MM.1S (cell line): ENCODE measurements at regions not wholly inside any gene's neighbourhood (a gene's known extent, or its start where the extent isn't known, plus 50 kb on each side); places are given as distances from the start of the nearest gene placed in this dataset.

Experiments
- DNase-seq: peaks from one replicate; pipeline ENCODE4 v3.0.0-alpha.2; 2015
- H2AFZ ChIP-seq: fragments of 300-600 bp; sonication (generic); 2 replicates; pipeline ENCODE4 v1.6.0; 2016; ENCODE audit warnings: antibody characterized with exemption, low read length
- H3F3A ChIP-seq: fragments of 300-600 bp; sonication (generic); 2 replicates; pipeline ENCODE4 v1.6.1; 2016; ENCODE audit warnings: mild to moderate bottlenecking, antibody characterized with exemption, low read length, moderate library complexity, mixed read lengths; ENCODE audit not compliant: insufficient read depth
- H3K27ac ChIP-seq: fragments of 300-600 bp; sonication (generic); 2 replicates; pipeline ENCODE4 v1.5.1; 2016; ENCODE audit warnings: mild to moderate bottlenecking, low read length
- H3K27me3 ChIP-seq: fragments of 300-600 bp; sonication (generic); replicated peaks from 2 replicates; pipeline ENCODE4 v1.6.0; 2016; ENCODE audit warnings: low read length; ENCODE audit not compliant: insufficient read depth
- H3K36me3 ChIP-seq: fragments of 300-600 bp; sonication (generic); replicated peaks from 2 replicates; pipeline ENCODE4 v1.6.1; 2016; ENCODE audit warnings: mild to moderate bottlenecking, low read length, mixed read lengths; ENCODE audit not compliant: insufficient read depth
- H3K4me1 ChIP-seq: fragments of 300-600 bp; sonication (generic); 2 replicates; pipeline ENCODE4 v1.6.1; 2016; ENCODE audit warnings: low read length, mixed read lengths
- H3K4me2 ChIP-seq: fragments of 300-600 bp; sonication (generic); 2 replicates; pipeline ENCODE4 v1.6.0; 2016; ENCODE audit warnings: low read depth, low read length
- H3K4me3 ChIP-seq: fragments of 300-600 bp; sonication (generic); 2 replicates; pipeline ENCODE4 v1.5.1; 2016; ENCODE audit warnings: low read length, mixed read lengths
- H3K79me2 ChIP-seq: fragments of 300-600 bp; sonication (generic); 2 replicates; pipeline ENCODE4 v1.6.1; 2016; ENCODE audit warnings: mixed run types, low read length, mixed read lengths
- H3K9ac ChIP-seq: fragments of 300-600 bp; sonication (generic); 2 replicates; pipeline ENCODE4 v1.6.1; 2016; ENCODE audit warnings: low read length, mixed read lengths
- H3K9me2 ChIP-seq: fragments of 300-600 bp; sonication (generic); replicated peaks from 2 replicates; pipeline ENCODE4 v1.6.1; 2016; ENCODE audit warnings: mild to moderate bottlenecking, low read length, mixed read lengths; ENCODE audit not compliant: insufficient read depth
- H3K9me3 ChIP-seq: fragments of 300-600 bp; sonication (generic); replicated peaks from 2 replicates; pipeline ENCODE4 v1.6.1; 2016; ENCODE audit warnings: mild to moderate bottlenecking, low read length, mixed read lengths; ENCODE audit not compliant: insufficient read depth
- H4K20me1 ChIP-seq: fragments of 300-600 bp; sonication (generic); 2 replicates; pipeline ENCODE4 v1.6.1; 2016; ENCODE audit warnings: mild to moderate bottlenecking, low read length, moderate library complexity, mixed read lengths; ENCODE audit not compliant: insufficient read depth
- CTCF ChIP-seq: fragments of 300-600 bp; sonication (generic); IDR thresholded peaks from 2 replicates; pipeline ENCODE4 v1.5.1; 2016; ENCODE audit warnings: antibody characterized with exemption, low read length, mixed read lengths
- EZH2 ChIP-seq: fragments of 300-600 bp; sonication (generic); optimal IDR thresholded peaks from 2 replicates; pipeline ENCODE3; 2017; ENCODE audit warnings: low read depth, mild to moderate bottlenecking, antibody characterized with exemption, low read length, mixed read lengths
- EZH2phosphoT487 ChIP-seq: fragments of 300-600 bp; sonication (generic); IDR thresholded peaks from 2 replicates; pipeline ENCODE4 v1.6.1; 2018; ENCODE audit warnings: antibody characterized with exemption, low read length

GRCh38 chr10:110421512-110422138 lies 76.1 kb upstream of the DUSP5 start:
- Histone ChIP-seq H3K4me2 (peak overlapping the region; percentile 48), H3K4me1 (peaks cover 84% of the 10 kb centered on the region)

GRCh38 chr10:110422548-110422947 lies 75.2 kb upstream of the DUSP5 start:
- Histone ChIP-seq H3K27me3 (no peaks in the 10 kb centered on the region), H2AFZ (no peak overlapping the region), H3K4me2 (peak overlapping the region; percentile 48), H3K36me3 (no peaks in the 10 kb centered on the region), H3K9me3 (no peaks in the 10 kb centered on the region), H3K9me2 (no peaks in the 10 kb centered on the region), H3K27ac (peak overlapping the region; percentile 86), H3K79me2 (0 out of 2 replicates have a peak, but pooled peaks cover 3% of the 10 kb centered on the region), H3K4me3 (no peak overlapping the region), H4K20me1 (no peaks in the 10 kb centered on the region), H3K4me1 (peaks cover 75% of the 10 kb centered on the region), H3F3A (peaks cover 44% of the 10 kb centered on the region), H3K9ac (peak overlapping the region; percentile 54)
- TF ChIP-seq EZH2phosphoT487 (no peak), EZH2 (no peak), CTCF (no peak)
- DNase-seq: no peak

More at GRCh38 chr10:110421512-110422138, 76.1 kb upstream of the DUSP5 start:
- Histone ChIP-seq H3F3A (peaks cover 44% of the 10 kb centered on the region), H3K9me2 (no peaks in the 10 kb centered on the region), H3K9ac (peak overlapping the region; percentile 54), H3K9me3 (no peaks in the 10 kb centered on the region), H3K79me2 (0 out of 2 replicates have a peak, but pooled peaks cover 3% of the 10 kb centered on the region), H3K27ac (peak overlapping the region; percentile 86), H3K4me3 (peak overlapping the region; percentile 5; the same call in 1 of the 2 replicates), H3K36me3 (no peaks in the 10 kb centered on the region), H4K20me1 (no peaks in the 10 kb centered on the region), H3K27me3 (no peaks in the 10 kb centered on the region), H2AFZ (no peak overlapping the region)
- DNase-seq: no peak
- TF ChIP-seq CTCF (no peak), EZH2 (no peak), EZH2phosphoT487 (no peak)

GRCh38 chr10:110423650-110424049 lies 74.1 kb upstream of the DUSP5 start:
- Histone ChIP-seq H3K9me2 (no peaks in the 10 kb centered on the region), H3K9ac (peak overlapping the region; percentile 54), H3K9me3 (no peaks in the 10 kb centered on the region), H3K79me2 (0 out of 2 replicates have a peak, but pooled peaks cover 3% of the 10 kb centered on the region), H3K4me1 (peaks cover 73% of the 10 kb centered on the region), H4K20me1 (no peaks in the 10 kb centered on the region), H3K27ac (peak overlapping the region; percentile 86), H3K36me3 (no peaks in the 10 kb centered on the region), H3K27me3 (no peaks in the 10 kb centered on the region), H3F3A (peaks cover 44% of the 10 kb centered on the region), H3K4me2 (peak overlapping the region; percentile 48), H2AFZ (peak overlapping the region; percentile 21; the same call in 1 of the 2 replicates), H3K4me3 (peak overlapping the region; percentile 19; the same call in 1 of the 2 replicates)
- TF ChIP-seq EZH2: no peak
- TF ChIP-seq EZH2phosphoT487: no peak
- TF ChIP-seq CTCF: no peak
- DNase-seq: peak; percentile 58
